HCT116 (cell line): ENCODE measurements at regions not wholly inside any gene's neighbourhood (a gene's known extent, or its start where the extent isn't known, plus 50 kb on each side); places are given as distances from the start of the nearest gene placed in this dataset.

ENCODE experiments used
- ATAC-seq: fragments of 200-7000 bp; cut with Tn5 transposase; 2 replicates; pipeline ENCODE4 v1.9.1; 2020; ENCODE audit warnings: mild to moderate bottlenecking, moderate library complexity
- BruUV-seq: library from RNA; stranded (reverse); fragments of 400-500 nt; replicated peaks from 2 replicates; lab custom pipeline; 2021; lab: Mats Ljungman, UMichigan
- CTCF ChIA-PET: fragments of 300-600 bp; sonication (Branson Sonifier 250); formaldehyde crosslinking; loops from one replicate; lab custom pipeline; 2021; ENCODE audit warnings: antibody characterized with exemption; lab: Charles Lee
- POLR2A ChIA-PET: fragments of 300-600, 350-600 bp; sonication (Branson Sonifier 250); formaldehyde crosslinking; loops from one replicate; lab custom pipeline; 2021; ENCODE audit warnings: antibody characterized with exemption; lab: Charles Lee
- RAD21 ChIA-PET, 2 experiments: fragments of 300-600 bp; sonication (Branson Sonifier 250); formaldehyde crosslinking; loops; one replicate each; lab custom pipeline; 2023; ENCODE audit warnings: low total read pairs in 2 of 2; ENCODE audit not compliant: uncharacterized antibody in 2 of 2, unreplicated experiment in 2 of 2, low non-redundant PET in 1 of 2; lab: Charles Lee
- DNase-seq: peaks from one replicate; pipeline ENCODE4 v3.0.0-alpha.2; 2010; ENCODE audit warnings: low read depth, low spot score
- H2AFZ ChIP-seq: fragments of 200-600 bp; shearing (Covaris generic), sonication (generic); 2 replicates; pipeline ENCODE4 v1.6.1; 2017; ENCODE audit warnings: low read depth, mixed run types, mixed read lengths, antibody characterized with exemption, low read length; ENCODE audit not compliant: poor library complexity, severe bottlenecking
- H3K27ac ChIP-seq: 2 replicates; pipeline ENCODE4 v1.5.1; 2012; ENCODE audit warnings: low read depth, low read length
- H3K27me3 ChIP-seq: fragments of 200-600 bp; sonication (generic); 2 replicates; pipeline ENCODE4 v1.6.1; 2016; ENCODE audit warnings: mixed run types, low read length, mixed read lengths; ENCODE audit not compliant: insufficient read depth
- H3K36me3 ChIP-seq, 2 experiments: fragments of 200-500 bp in 1 of 2; fragments of 200-600 bp in 1 of 2; sonication (Bioruptor generic) in 1 of 2; sonication (generic) in 1 of 2; 2 replicates each; pipeline versions ENCODE4 v1.5.1 to v1.6.1; 2014 to 2016; ENCODE audit warnings: low read length in 2 of 2, inconsistent platforms in 1 of 2, mixed read lengths in 1 of 2, mixed run types in 1 of 2; ENCODE audit not compliant: insufficient read depth in 2 of 2, control insufficient read depth in 1 of 2
- H3K4me1 ChIP-seq, 2 experiments: fragments of 200-600 bp in 1 of 2; sonication (generic) in 1 of 2; 2 replicates each; pipeline versions ENCODE4 v1.5.1 to v1.6.1; 2012 to 2017; ENCODE audit warnings: low read length in 2 of 2, inconsistent platforms in 1 of 2, mild to moderate bottlenecking in 1 of 2, mixed read lengths in 1 of 2, mixed run types in 1 of 2, moderate library complexity in 1 of 2; ENCODE audit not compliant: insufficient read depth in 2 of 2, control insufficient read depth in 1 of 2
- H3K4me2 ChIP-seq: fragments of 200-600 bp; sonication (generic); 2 replicates; pipeline ENCODE4 v1.6.1; 2017; ENCODE audit warnings: mixed run types, low read length, mixed read lengths
- H3K4me3 ChIP-seq, 2 experiments: fragments of 200-600 bp in 1 of 2; sonication (generic) in 1 of 2; replicated peaks in 1 of 2; 2 replicates each; pipeline ENCODE4 v1.5.1; 2011 to 2016; ENCODE audit warnings: low read length in 2 of 2, control low read depth in 1 of 2, low read depth in 1 of 2, mild to moderate bottlenecking in 1 of 2, mixed read lengths in 1 of 2, mixed run types in 1 of 2
- H3K79me2 ChIP-seq: fragments of 200-600 bp; sonication (generic); 2 replicates; pipeline ENCODE4 v1.6.1; 2017; ENCODE audit warnings: mild to moderate bottlenecking, mixed run types, low read length, moderate library complexity, mixed read lengths; ENCODE audit not compliant: insufficient read depth
- H3K9ac ChIP-seq: fragments of 200-600 bp; sonication (generic); 2 replicates; pipeline ENCODE4 v1.6.1; 2016; ENCODE audit warnings: low read length, mixed read lengths
- H3K9me2 ChIP-seq: fragments of 200-600 bp; sonication (generic), shearing (Covaris generic); 2 replicates; pipeline ENCODE4 v1.6.1; 2017; ENCODE audit warnings: mixed run types, mild to moderate bottlenecking, moderate library complexity; ENCODE audit not compliant: insufficient read depth
- H3K9me3 ChIP-seq, 2 experiments: fragments of 200-500 bp in 1 of 2; fragments of 200-600 bp in 1 of 2; sonication (Bioruptor generic) in 1 of 2; sonication (generic) in 1 of 2; 2 replicates each; pipeline ENCODE4 v1.6.1; 2014 to 2017; ENCODE audit warnings: low read length in 2 of 2, mixed read lengths in 2 of 2, inconsistent platforms in 1 of 2, low read depth in 1 of 2, mild to moderate bottlenecking in 1 of 2, mixed run types in 1 of 2, moderate library complexity in 1 of 2; ENCODE audit not compliant: control insufficient read depth in 1 of 2, insufficient read depth in 1 of 2
- H4K20me1 ChIP-seq: fragments of 200-600 bp; sonication (generic), shearing (Covaris generic); 2 replicates; pipeline ENCODE4 v1.6.1; 2017; ENCODE audit warnings: mixed run types, mild to moderate bottlenecking, moderate library complexity; ENCODE audit not compliant: insufficient read depth
- EGR1 ChIP-seq: IDR thresholded peaks from 2 replicates; pipeline ENCODE4 v1.6.1; 2012; ENCODE audit warnings: low read depth
- ELF1 ChIP-seq: IDR thresholded peaks from 2 replicates; pipeline ENCODE4 v1.6.1; 2012; ENCODE audit warnings: low read depth, borderline replicate concordance
- EZH2 ChIP-seq: fragments of 200-600 bp; sonication (generic); IDR thresholded peaks from 2 replicates; pipeline ENCODE4 v1.6.1; 2017; ENCODE audit warnings: antibody characterized with exemption, mixed run types
- EZH2phosphoT487 ChIP-seq: fragments of 200-600 bp; IDR thresholded peaks from 2 replicates; pipeline ENCODE4 v1.6.1; 2018; ENCODE audit warnings: antibody characterized with exemption, borderline replicate concordance
- POLR2A ChIP-seq: IDR thresholded peaks from 2 replicates; pipeline ENCODE4 v1.7.0; 2011; ENCODE audit warnings: borderline replicate concordance; ENCODE audit not compliant: insufficient read depth, insufficient read length; ENCODE audit errors: extremely low read depth
- POLR2AphosphoS5 ChIP-seq: IDR thresholded peaks from 2 replicates; pipeline ENCODE4 v1.6.1; 2011; ENCODE audit warnings: mild to moderate bottlenecking, low read depth, low read length, moderate library complexity
- RAD21 ChIP-seq: IDR thresholded peaks from 2 replicates; pipeline ENCODE4 v1.6.1; 2012; ENCODE audit warnings: low read depth, mild to moderate bottlenecking
- SP1 ChIP-seq: IDR thresholded peaks from 2 replicates; pipeline ENCODE4 v1.6.1; 2012; ENCODE audit warnings: low read depth
- TCF7L2 ChIP-seq: IDR thresholded peaks from 2 replicates; pipeline ENCODE4 v1.7.0; 2011; ENCODE audit warnings: borderline replicate concordance, inconsistent platforms; ENCODE audit not compliant: insufficient read depth, insufficient read length; ENCODE audit errors: extremely low read depth
- ZFX ChIP-seq: fragments of 450-650 bp; IDR thresholded peaks from 2 replicates; pipeline ENCODE4 v1.6.1; 2017
- intact Hi-C: fragments of 100-400 bp; cut with micrococcal nuclease; formaldehyde crosslinking; loops from 2 replicates; pipeline ENCODE4 v1.10.0; 2022
- TF ChIP-seq, protein P1 (sequence below): IDR thresholded peaks from 2 replicates; pipeline ENCODE4 v1.6.1; 2012; ENCODE audit warnings: low read depth
- TF ChIP-seq, protein P2 (sequence below): IDR thresholded peaks from 2 replicates; pipeline ENCODE4 v1.6.1; 2012
- TF ChIP-seq, protein P3 (sequence below), 3 experiments: fragments of 200-600 bp in 1 of 3; sonication (generic) in 1 of 3; IDR thresholded peaks in 2 of 3; conservative IDR thresholded peaks in 1 of 3; 2 replicates each; pipeline ENCODE4 v1.5.1; 2012 to 2017; ENCODE audit warnings: low read depth in 2 of 3, low read length in 2 of 3, antibody characterized with exemption in 1 of 3, borderline replicate concordance in 1 of 3, control low read depth in 1 of 3, mild to moderate bottlenecking in 1 of 3, mixed read lengths in 1 of 3, mixed run types in 1 of 3, moderate library complexity in 1 of 3; ENCODE audit not compliant: insufficient read depth in 1 of 3

DNA sequence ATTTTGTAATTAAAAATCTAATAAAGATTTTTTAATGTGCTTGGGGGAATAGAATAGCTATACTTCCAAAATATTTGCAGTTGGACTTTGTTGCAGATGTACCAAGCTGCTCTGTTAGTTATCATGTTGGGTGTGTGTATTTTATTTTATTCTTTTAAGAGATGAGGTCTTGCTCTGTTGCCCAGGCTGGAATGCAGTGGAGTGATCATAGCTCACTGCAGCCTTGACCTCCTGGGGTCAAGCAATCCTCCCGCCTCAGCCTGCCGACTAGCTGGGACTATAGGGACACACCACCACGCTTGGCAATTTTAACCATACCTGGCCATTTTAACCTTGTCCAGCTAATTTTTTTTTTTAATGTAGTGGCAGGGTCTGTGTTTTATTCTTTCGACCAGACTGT, 54.7 kb upstream of the MAP1LC3B2 start:
- ChIA-PET CTCF (no interaction called here), RAD21 (interaction anchor here in 1 of 2 experiments (0.8 kb wide), 1 partner anchor 75 kb away, joined by 3 read pairs; no protein-coding TSS in a partner anchor), POLR2A (interaction anchor here (0.8 to 1.0 kb wide), 2 partner anchors 9 to 29 kb away, joined by 4 to 5 read pairs; no protein-coding TSS in a partner anchor)
- Histone ChIP-seq H3K36me3 (no peaks in the 10 kb centered on the region), H3K4me2 (peak overlapping the region; percentile 75), H3K27ac (peak overlapping the region; percentile 94), H3K4me3 (no peak overlapping the region), H3K27me3 (no peaks in the 10 kb centered on the region), H3K9ac (peak overlapping the region; percentile 81), H3K4me1 (peaks cover 79 to 97% of the 10 kb centered on the region in 2 experiments), H4K20me1 (no peaks in the 10 kb centered on the region), H3K9me2 (no peaks in the 10 kb centered on the region), H3K9me3 (no peaks in the 10 kb centered on the region), H3K79me2 (no peaks in the 10 kb centered on the region), H2AFZ (no peak overlapping the region)
- no peak for TF ChIP-seq TCF7L2
- no peak for TF ChIP-seq POLR2AphosphoS5
- no peak for TF ChIP-seq ELF1
- TF ChIP-seq RAD21: no peak
- TF ChIP-seq EZH2phosphoT487: no peak
- no peak for TF ChIP-seq SP1
- TF ChIP-seq ZFX: no peak
- no peak for TF ChIP-seq EGR1
- TF ChIP-seq, protein P1, sequence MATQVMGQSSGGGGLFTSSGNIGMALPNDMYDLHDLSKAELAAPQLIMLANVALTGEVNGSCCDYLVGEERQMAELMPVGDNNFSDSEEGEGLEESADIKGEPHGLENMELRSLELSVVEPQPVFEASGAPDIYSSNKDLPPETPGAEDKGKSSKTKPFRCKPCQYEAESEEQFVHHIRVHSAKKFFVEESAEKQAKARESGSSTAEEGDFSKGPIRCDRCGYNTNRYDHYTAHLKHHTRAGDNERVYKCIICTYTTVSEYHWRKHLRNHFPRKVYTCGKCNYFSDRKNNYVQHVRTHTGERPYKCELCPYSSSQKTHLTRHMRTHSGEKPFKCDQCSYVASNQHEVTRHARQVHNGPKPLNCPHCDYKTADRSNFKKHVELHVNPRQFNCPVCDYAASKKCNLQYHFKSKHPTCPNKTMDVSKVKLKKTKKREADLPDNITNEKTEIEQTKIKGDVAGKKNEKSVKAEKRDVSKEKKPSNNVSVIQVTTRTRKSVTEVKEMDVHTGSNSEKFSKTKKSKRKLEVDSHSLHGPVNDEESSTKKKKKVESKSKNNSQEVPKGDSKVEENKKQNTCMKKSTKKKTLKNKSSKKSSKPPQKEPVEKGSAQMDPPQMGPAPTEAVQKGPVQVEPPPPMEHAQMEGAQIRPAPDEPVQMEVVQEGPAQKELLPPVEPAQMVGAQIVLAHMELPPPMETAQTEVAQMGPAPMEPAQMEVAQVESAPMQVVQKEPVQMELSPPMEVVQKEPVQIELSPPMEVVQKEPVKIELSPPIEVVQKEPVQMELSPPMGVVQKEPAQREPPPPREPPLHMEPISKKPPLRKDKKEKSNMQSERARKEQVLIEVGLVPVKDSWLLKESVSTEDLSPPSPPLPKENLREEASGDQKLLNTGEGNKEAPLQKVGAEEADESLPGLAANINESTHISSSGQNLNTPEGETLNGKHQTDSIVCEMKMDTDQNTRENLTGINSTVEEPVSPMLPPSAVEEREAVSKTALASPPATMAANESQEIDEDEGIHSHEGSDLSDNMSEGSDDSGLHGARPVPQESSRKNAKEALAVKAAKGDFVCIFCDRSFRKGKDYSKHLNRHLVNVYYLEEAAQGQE: no peak
- no peak for TF ChIP-seq EZH2
- TF ChIP-seq POLR2A: no peak
- TF ChIP-seq, protein P2, sequence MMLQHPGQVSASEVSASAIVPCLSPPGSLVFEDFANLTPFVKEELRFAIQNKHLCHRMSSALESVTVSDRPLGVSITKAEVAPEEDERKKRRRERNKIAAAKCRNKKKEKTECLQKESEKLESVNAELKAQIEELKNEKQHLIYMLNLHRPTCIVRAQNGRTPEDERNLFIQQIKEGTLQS: no peak
- TF ChIP-seq, protein P3, sequence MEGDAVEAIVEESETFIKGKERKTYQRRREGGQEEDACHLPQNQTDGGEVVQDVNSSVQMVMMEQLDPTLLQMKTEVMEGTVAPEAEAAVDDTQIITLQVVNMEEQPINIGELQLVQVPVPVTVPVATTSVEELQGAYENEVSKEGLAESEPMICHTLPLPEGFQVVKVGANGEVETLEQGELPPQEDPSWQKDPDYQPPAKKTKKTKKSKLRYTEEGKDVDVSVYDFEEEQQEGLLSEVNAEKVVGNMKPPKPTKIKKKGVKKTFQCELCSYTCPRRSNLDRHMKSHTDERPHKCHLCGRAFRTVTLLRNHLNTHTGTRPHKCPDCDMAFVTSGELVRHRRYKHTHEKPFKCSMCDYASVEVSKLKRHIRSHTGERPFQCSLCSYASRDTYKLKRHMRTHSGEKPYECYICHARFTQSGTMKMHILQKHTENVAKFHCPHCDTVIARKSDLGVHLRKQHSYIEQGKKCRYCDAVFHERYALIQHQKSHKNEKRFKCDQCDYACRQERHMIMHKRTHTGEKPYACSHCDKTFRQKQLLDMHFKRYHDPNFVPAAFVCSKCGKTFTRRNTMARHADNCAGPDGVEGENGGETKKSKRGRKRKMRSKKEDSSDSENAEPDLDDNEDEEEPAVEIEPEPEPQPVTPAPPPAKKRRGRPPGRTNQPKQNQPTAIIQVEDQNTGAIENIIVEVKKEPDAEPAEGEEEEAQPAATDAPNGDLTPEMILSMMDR (IDR thresholded peaks at IDR 0.05 in 2 of 3, conservative IDR thresholded peaks at IDR 0.05 in 1 of 3; ENCODE audit: borderline replicate concordance in 1 of 3, insufficient read depth in 1 of 3, low read depth in 2 of 3, low read length in 2 of 3): no peak
- intact Hi-C loops: no loop called here
- no TSS peak for BruUV-seq
- ATAC-seq: no peak
- no peak for DNase-seq
